Mesothelial cell of epicardium (in vitro differentiated cells): ENCODE measurements at regions not wholly inside any gene's neighbourhood (a gene's known extent, or its start where the extent isn't known, plus 50 kb on each side); places are given as distances from the start of the nearest gene placed in this dataset.

ENCODE experiments used
- DNase-seq, 2 experiments: peaks; one replicate each; pipeline ENCODE4 v3.0.0; 2021; ENCODE audit warnings: low spot score in 2 of 2; ENCODE audit not compliant: unreplicated experiment in 2 of 2
- H3K27ac Mint-ChIP-seq: 2 replicates; pipeline ENCODE4 v1.8.0; 2021; ENCODE audit warnings: mixed read lengths
- H3K27me3 Mint-ChIP-seq: 2 replicates; pipeline ENCODE4 v1.8.0; 2021; ENCODE audit warnings: low read depth, mixed read lengths
- H3K36me3 Mint-ChIP-seq: 2 replicates; pipeline ENCODE4 v1.8.0; 2021; ENCODE audit warnings: mixed read lengths
- H3K4me1 Mint-ChIP-seq: 2 replicates; pipeline ENCODE4 v1.8.0; 2021; ENCODE audit warnings: mixed read lengths
- H3K4me3 Mint-ChIP-seq: 2 replicates; pipeline ENCODE4 v1.8.0; 2021; ENCODE audit warnings: mild to moderate bottlenecking, moderate library complexity, mixed read lengths
- H3K9me3 Mint-ChIP-seq: 2 replicates; pipeline ENCODE4 v1.8.0; 2021; ENCODE audit warnings: mixed read lengths
- CTCF ChIP-seq: fragments of 200-600 bp; sonication (generic); IDR thresholded peaks from one replicate; pipeline ENCODE4 v1.5.0; 2021; ENCODE audit warnings: antibody characterized with exemption; ENCODE audit not compliant: unreplicated experiment

GRCh38 chr17:77495575-77495974 lies 354.8 kb downstream of the SEC14L1 start:
- no peak for TF ChIP-seq CTCF
- Mint-ChIP-seq H3K9me3 (no peaks in the 10 kb centered on the region), H3K27ac (no peak overlapping the region), H3K4me3 (no peak overlapping the region), H3K27me3 (no peaks in the 10 kb centered on the region), H3K36me3 (peaks cover 17% of the 10 kb centered on the region), H3K4me1 (no peaks in the 10 kb centered on the region)
- no peak for DNase-seq

GRCh38 chr17:77496401-77496801 lies 355.6 kb downstream of the SEC14L1 start:
- Mint-ChIP-seq H3K27ac (no peak overlapping the region), H3K9me3 (no peaks in the 10 kb centered on the region), H3K36me3 (peaks cover 19% of the 10 kb centered on the region), H3K4me1 (no peaks in the 10 kb centered on the region), H3K4me3 (no peak overlapping the region), H3K27me3 (no peaks in the 10 kb centered on the region)
- DNase-seq: no peak
- no peak for TF ChIP-seq CTCF

DNA sequence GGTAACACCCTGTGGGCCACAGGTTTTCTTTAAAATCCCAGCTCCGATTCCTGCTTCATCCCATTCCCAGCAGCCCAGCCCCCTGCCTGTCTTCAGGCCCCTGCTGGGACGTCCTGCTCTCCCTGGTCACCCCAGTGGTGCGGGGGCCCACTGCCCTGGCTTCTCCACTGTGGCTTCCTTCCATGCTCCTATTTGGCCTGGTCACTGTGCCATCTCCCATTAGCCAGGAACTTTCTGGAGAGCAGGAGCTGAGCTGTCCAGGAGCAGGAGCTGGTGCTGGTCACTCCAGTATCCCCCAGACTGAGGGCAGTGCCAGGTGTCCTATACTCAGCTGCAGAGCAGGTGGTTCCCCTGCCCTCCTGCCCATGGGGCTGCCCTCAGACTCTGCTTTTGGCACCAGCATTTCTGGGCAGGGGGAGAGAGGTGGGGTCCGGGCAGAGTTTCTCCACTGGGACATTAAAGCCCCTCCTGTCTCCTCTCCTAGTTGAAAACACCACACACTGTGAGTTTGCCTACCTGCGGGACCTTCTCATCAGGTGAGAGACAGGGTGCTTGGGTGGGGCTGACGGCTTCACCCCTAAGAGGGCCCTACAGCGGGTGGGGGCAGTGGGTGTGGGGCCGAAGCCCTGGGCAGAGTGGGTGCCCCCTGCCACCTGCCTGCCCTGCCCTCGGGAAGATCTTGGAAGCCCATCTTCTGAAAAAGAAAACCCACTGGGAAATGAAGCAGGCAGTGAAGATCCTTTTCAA lies 356.2 kb downstream of the SEC14L1 start:
- Mint-ChIP-seq H3K4me1 (no peaks in the 10 kb centered on the region), H3K27ac (no peak overlapping the region), H3K9me3 (no peaks in the 10 kb centered on the region), H3K36me3 (peaks cover 25% of the 10 kb centered on the region), H3K4me3 (no peak overlapping the region), H3K27me3 (no peaks in the 10 kb centered on the region)
- no peak for DNase-seq
- TF ChIP-seq CTCF: no peak

- Mint-ChIP-seq H3K4me1 (no peaks in the 10 kb centered on the region), H3K9me3 (no peaks in the 10 kb centered on the region), H3K27me3 (no peaks in the 10 kb centered on the region), H3K4me3 (no peak overlapping the region), H3K36me3 (peaks cover 26% of the 10 kb centered on the region), H3K27ac (no peak overlapping the region)
- no peak for DNase-seq
- TF ChIP-seq CTCF: no peak
Observed at GRCh38 chr17:77497578-77497934, 356.8 kb downstream of the SEC14L1 start.

DNA sequence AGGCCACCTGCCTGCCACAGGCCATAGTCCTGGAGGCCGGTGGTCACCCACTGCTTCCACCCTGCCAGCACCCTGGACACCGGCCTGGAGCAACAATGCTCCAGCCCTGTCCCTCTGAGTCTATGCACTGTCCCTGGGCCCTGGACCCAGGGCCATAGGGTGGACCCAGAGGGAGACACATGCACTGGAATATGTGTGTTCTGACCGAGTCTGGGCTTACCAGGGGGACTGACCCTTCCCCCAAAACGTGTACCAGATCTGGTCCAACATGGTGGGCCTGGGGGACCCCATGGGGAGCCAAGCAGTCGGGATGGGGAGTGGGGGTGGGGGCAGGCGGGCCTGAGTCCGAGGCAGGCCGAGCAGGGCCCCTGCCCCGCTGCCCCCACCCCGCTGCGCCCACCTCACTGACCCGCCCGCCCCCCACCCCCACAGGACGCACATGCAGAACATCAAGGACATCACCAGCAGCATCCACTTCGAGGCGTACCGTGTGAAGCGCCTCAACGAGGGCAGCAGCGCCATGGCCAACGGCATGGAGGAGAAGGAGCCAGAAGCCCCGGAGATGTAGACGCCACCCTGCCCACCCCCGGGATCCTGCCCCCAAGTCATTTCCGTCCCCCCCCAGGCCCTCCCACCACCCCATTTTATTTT lies 357.4 kb downstream of the SEC14L1 start:
- TF ChIP-seq CTCF: no peak
- Mint-ChIP-seq H3K36me3 (peaks cover 26% of the 10 kb centered on the region), H3K27me3 (no peaks in the 10 kb centered on the region), H3K9me3 (no peaks in the 10 kb centered on the region), H3K27ac (no peak overlapping the region), H3K4me1 (no peaks in the 10 kb centered on the region), H3K4me3 (no peak overlapping the region)
- no peak for DNase-seq
